ENCODE measurements at regions not wholly inside any gene's neighbourhood (a gene's known extent, or its start where the extent isn't known, plus 50 kb on each side); places are given as distances from the start of the nearest gene placed in this dataset.
"Not testable (repeated sequence)": the region's sequence is repeated elsewhere in the genome, so short reads cannot be mapped to it uniquely, and the experiment has no call there.

GRCh38 chr9:85471791-85472190 is 270.0 kb downstream of the AGTPBP1 start:
- H3K36me3 ChIP-seq = no peaks in the 10 kb centered on the region
- no peak for DNase-seq (ENCODE audit: low spot score)

GRCh38 chr9:85469041-85469440 is 272.7 kb downstream of the AGTPBP1 start:
- H3K27ac ChIP-seq = no peak overlapping the region

More at GRCh38 chr9:85471791-85472190, 270.0 kb downstream of the AGTPBP1 start:
- Histone ChIP-seq H3K27ac (no peak overlapping the region), H3K4me3 (no peak overlapping the region), H3K27me3 (replicated peaks; ENCODE audit: insufficient read depth) (no peaks in the 10 kb centered on the region), H3K4me1 (ENCODE audit: control insufficient read depth in 1 of 2, low read depth in 2 of 2) (no peaks in the 10 kb centered on the region), H3K9me3 (no peaks in the 10 kb centered on the region)
- no peak for TF ChIP-seq CTCF (IDR thresholded peaks at IDR 0.05)
- no peak for ATAC-seq (ENCODE audit: insufficient number of reproducible peaks, low FRiP score, low read depth)

GRCh38 chr9:85466834-85467233 is 274.9 kb downstream of the AGTPBP1 start:
- no peaks in the 10 kb centered on the region for H3K36me3 ChIP-seq
- H3K27ac ChIP-seq = no peak overlapping the region
- no peaks in the 10 kb centered on the region for H3K27me3 ChIP-seq (replicated peaks; ENCODE audit: insufficient read depth)
- DNase-seq (ENCODE audit: low spot score) (no peak), ATAC-seq (ENCODE audit: insufficient number of reproducible peaks, low FRiP score, low read depth) (no peak)
- H3K4me1 ChIP-seq (ENCODE audit: control insufficient read depth in 1 of 2, low read depth in 2 of 2) = no peaks in the 10 kb centered on the region
- no peak for TF ChIP-seq CTCF (IDR thresholded peaks at IDR 0.05)
- no peaks in the 10 kb centered on the region for H3K9me3 ChIP-seq
- H3K4me3 ChIP-seq = no peak overlapping the region

More at GRCh38 chr9:85469041-85469440, 272.7 kb downstream of the AGTPBP1 start:
- no peak for ATAC-seq (ENCODE audit: insufficient number of reproducible peaks, low FRiP score, low read depth)
- H3K36me3 ChIP-seq = no peaks in the 10 kb centered on the region
- H3K9me3 ChIP-seq = no peaks in the 10 kb centered on the region
- no peaks in the 10 kb centered on the region for H3K4me1 ChIP-seq (ENCODE audit: control insufficient read depth in 1 of 2, low read depth in 2 of 2)
- DNase-seq (ENCODE audit: low spot score) = no peak
- no peak overlapping the region for H3K4me3 ChIP-seq
- no peak for TF ChIP-seq CTCF (IDR thresholded peaks at IDR 0.05)
- no peaks in the 10 kb centered on the region for H3K27me3 ChIP-seq (replicated peaks; ENCODE audit: insufficient read depth)

GRCh38 chr9:85458114-85458864 is 283.5 kb downstream of the AGTPBP1 start:
- H3K27me3 ChIP-seq (replicated peaks; ENCODE audit: insufficient read depth); H3K27ac ChIP-seq; H3K36me3 ChIP-seq; DNase-seq (ENCODE audit: low spot score); H3K4me1 ChIP-seq (ENCODE audit: control insufficient read depth in 1 of 2, low read depth in 2 of 2); H3K9me3 ChIP-seq; ATAC-seq (ENCODE audit: insufficient number of reproducible peaks, low FRiP score, low read depth); H3K4me3 ChIP-seq: not testable (repeated sequence)

- H3K4me3 ChIP-seq = no peak overlapping the region
- no peaks in the 10 kb centered on the region for H3K36me3 ChIP-seq
- H3K9me3 ChIP-seq = no peaks in the 10 kb centered on the region
- no peaks in the 10 kb centered on the region for H3K27me3 ChIP-seq (replicated peaks; ENCODE audit: insufficient read depth)
- no peak for ATAC-seq (ENCODE audit: insufficient number of reproducible peaks, low FRiP score, low read depth)
- TF ChIP-seq CTCF (IDR thresholded peaks at IDR 0.05) = no peak
- DNase-seq (ENCODE audit: low spot score) = no peak
- H3K27ac ChIP-seq = no peak overlapping the region
- no peaks in the 10 kb centered on the region for H3K4me1 ChIP-seq (ENCODE audit: control insufficient read depth in 1 of 2, low read depth in 2 of 2)
Measured at GRCh38 chr9:85453850-85454249, 287.9 kb downstream of the AGTPBP1 start.

GRCh38 chr9:85452841-85453240 is 288.9 kb downstream of the AGTPBP1 start:
- Histone ChIP-seq H3K27me3 (replicated peaks; ENCODE audit: insufficient read depth) (no peaks in the 10 kb centered on the region), H3K4me1 (ENCODE audit: control insufficient read depth in 1 of 2, low read depth in 2 of 2) (no peaks in the 10 kb centered on the region), H3K9me3 (no peaks in the 10 kb centered on the region), H3K4me3 (no peak overlapping the region), H3K36me3 (no peaks in the 10 kb centered on the region), H3K27ac (no peak overlapping the region)
- ATAC-seq (ENCODE audit: insufficient number of reproducible peaks, low FRiP score, low read depth) (no peak), DNase-seq (ENCODE audit: low spot score) (no peak)
- no peak for TF ChIP-seq CTCF (IDR thresholded peaks at IDR 0.05)
